ENCODE measurements at regions not wholly inside any gene's neighbourhood (a gene's known extent, or its start where the extent isn't known, plus 50 kb on each side); places are given as distances from the start of the nearest gene placed in this dataset.

- DNase-seq (ENCODE audit: extremely low read depth, insufficient read length) = no peak
- Histone ChIP-seq H3K27me3 (replicated peaks; ENCODE audit: control insufficient read depth, insufficient read depth, low read length) (no peaks in the 10 kb centered on the region), H3K36me3 (ENCODE audit: control insufficient read depth, insufficient read depth, low read length) (no peaks in the 10 kb centered on the region), H3K4me3 (replicated peaks; ENCODE audit: low read depth, low read length) (no peak overlapping the region)
- TF ChIP-seq CTCF (IDR thresholded peaks at IDR 0.05; ENCODE audit: insufficient read depth, low read length, poor library complexity, severe bottlenecking) = no peak
Measured at GRCh38 chr5:64110222-64110621, 55.4 kb upstream of the RNF180 start.

- DNase-seq (ENCODE audit: extremely low read depth, insufficient read length) = no peak
- Histone ChIP-seq H3K36me3 (ENCODE audit: control insufficient read depth, insufficient read depth, low read length) (no peaks in the 10 kb centered on the region), H3K27me3 (replicated peaks; ENCODE audit: control insufficient read depth, insufficient read depth, low read length) (no peaks in the 10 kb centered on the region), H3K4me3 (replicated peaks; ENCODE audit: low read depth, low read length) (no peak overlapping the region)
- no peak for TF ChIP-seq CTCF (IDR thresholded peaks at IDR 0.05; ENCODE audit: insufficient read depth, low read length, poor library complexity, severe bottlenecking)
Measured at GRCh38 chr5:64108674-64109073, 57.0 kb upstream of the RNF180 start.

GRCh38 chr5:64100203-64100602 lies 65.4 kb upstream of the RNF180 start:
- no peak for DNase-seq (ENCODE audit: extremely low read depth, insufficient read length)
- no peak for TF ChIP-seq CTCF (IDR thresholded peaks at IDR 0.05; ENCODE audit: insufficient read depth, low read length, poor library complexity, severe bottlenecking)
- Histone ChIP-seq H3K27me3 (replicated peaks; ENCODE audit: control insufficient read depth, insufficient read depth, low read length) (no peaks in the 10 kb centered on the region), H3K4me3 (replicated peaks; ENCODE audit: low read depth, low read length) (no peak overlapping the region), H3K36me3 (ENCODE audit: control insufficient read depth, insufficient read depth, low read length) (no peaks in the 10 kb centered on the region)

GRCh38 chr5:64096771-64097170 lies 68.9 kb upstream of the RNF180 start:
- Histone ChIP-seq H3K27me3 (replicated peaks; ENCODE audit: control insufficient read depth, insufficient read depth, low read length) (no peaks in the 10 kb centered on the region), H3K4me3 (replicated peaks; ENCODE audit: low read depth, low read length) (no peak overlapping the region), H3K36me3 (ENCODE audit: control insufficient read depth, insufficient read depth, low read length) (no peaks in the 10 kb centered on the region)
- TF ChIP-seq CTCF (IDR thresholded peaks at IDR 0.05; ENCODE audit: insufficient read depth, low read length, poor library complexity, severe bottlenecking) = no peak
- DNase-seq (ENCODE audit: extremely low read depth, insufficient read length) = no peak

- no peak for DNase-seq (ENCODE audit: extremely low read depth, insufficient read length)
- Histone ChIP-seq H3K4me3 (replicated peaks; ENCODE audit: low read depth, low read length) (no peak overlapping the region), H3K27me3 (replicated peaks; ENCODE audit: control insufficient read depth, insufficient read depth, low read length) (no peaks in the 10 kb centered on the region), H3K36me3 (ENCODE audit: control insufficient read depth, insufficient read depth, low read length) (no peaks in the 10 kb centered on the region)
- no peak for TF ChIP-seq CTCF (IDR thresholded peaks at IDR 0.05; ENCODE audit: insufficient read depth, low read length, poor library complexity, severe bottlenecking)
Measured at GRCh38 chr5:64077589-64077988, 88.1 kb upstream of the RNF180 start.

- H3K27me3 ChIP-seq (replicated peaks; ENCODE audit: control insufficient read depth, insufficient read depth, low read length) = no peaks in the 10 kb centered on the region
- no peak for DNase-seq (ENCODE audit: extremely low read depth, insufficient read length)
Measured at GRCh38 chr5:64074533-64074932, 91.1 kb upstream of the RNF180 start.

More at GRCh38 chr5:64074533-64074932, 91.1 kb upstream of the RNF180 start:
- Histone ChIP-seq H3K36me3 (ENCODE audit: control insufficient read depth, insufficient read depth, low read length) (no peaks in the 10 kb centered on the region), H3K4me3 (replicated peaks; ENCODE audit: low read depth, low read length) (no peak overlapping the region)
- peak; percentile 65 for TF ChIP-seq CTCF (IDR thresholded peaks at IDR 0.05; ENCODE audit: insufficient read depth, low read length, poor library complexity, severe bottlenecking)
